ENCODE measurements at regions not wholly inside any gene's neighbourhood (a gene's known extent, or its start where the extent isn't known, plus 50 kb on each side); places are given as distances from the start of the nearest gene placed in this dataset.

- H3K9me3 Mint-ChIP-seq (ENCODE audit: unreplicated experiment): no peaks in the 10 kb centered on the region
- no peak for DNase-seq (ENCODE audit: low spot score)
- H3K36me3 Mint-ChIP-seq (ENCODE audit: low read depth, unreplicated experiment): peaks cover 4% of the 10 kb centered on the region
- no peak overlapping the region for H3K4me3 Mint-ChIP-seq (ENCODE audit: unreplicated experiment)
- TF ChIP-seq CTCF (IDR thresholded peaks at IDR 0.05; ENCODE audit: unreplicated experiment): no peak
- no peaks in the 10 kb centered on the region for H3K27me3 Mint-ChIP-seq (ENCODE audit: unreplicated experiment)
- no peaks in the 10 kb centered on the region for H3K4me1 Mint-ChIP-seq (ENCODE audit: unreplicated experiment)
- H3K27ac Mint-ChIP-seq (ENCODE audit: unreplicated experiment): no peak overlapping the region
Measured at GRCh38 chr4:165802452-165802851, 70.6 kb upstream of the TLL1 start.

- H3K9me3 Mint-ChIP-seq (ENCODE audit: unreplicated experiment): no peaks in the 10 kb centered on the region
- peaks cover 4% of the 10 kb centered on the region for H3K36me3 Mint-ChIP-seq (ENCODE audit: low read depth, unreplicated experiment)
- H3K4me1 Mint-ChIP-seq (ENCODE audit: unreplicated experiment): no peaks in the 10 kb centered on the region
- no peaks in the 10 kb centered on the region for H3K27me3 Mint-ChIP-seq (ENCODE audit: unreplicated experiment)
- DNase-seq (ENCODE audit: low spot score): no peak
- no peak overlapping the region for H3K27ac Mint-ChIP-seq (ENCODE audit: unreplicated experiment)
- no peak for TF ChIP-seq CTCF (IDR thresholded peaks at IDR 0.05; ENCODE audit: unreplicated experiment)
- no peak overlapping the region for H3K4me3 Mint-ChIP-seq (ENCODE audit: unreplicated experiment)
Measured at GRCh38 chr4:165803005-165803404, 70.0 kb upstream of the TLL1 start.

GRCh38 chr4:165805406-165805805 is 67.6 kb upstream of the TLL1 start:
- no peaks in the 10 kb centered on the region for H3K36me3 Mint-ChIP-seq (ENCODE audit: low read depth, unreplicated experiment)
- no peaks in the 10 kb centered on the region for H3K27me3 Mint-ChIP-seq (ENCODE audit: unreplicated experiment)
- no peak overlapping the region for H3K27ac Mint-ChIP-seq (ENCODE audit: unreplicated experiment)
- no peak for TF ChIP-seq CTCF (IDR thresholded peaks at IDR 0.05; ENCODE audit: unreplicated experiment)
- no peak overlapping the region for H3K4me3 Mint-ChIP-seq (ENCODE audit: unreplicated experiment)
- no peak for DNase-seq (ENCODE audit: low spot score)
- H3K9me3 Mint-ChIP-seq (ENCODE audit: unreplicated experiment): no peaks in the 10 kb centered on the region
- no peaks in the 10 kb centered on the region for H3K4me1 Mint-ChIP-seq (ENCODE audit: unreplicated experiment)

- no peak for DNase-seq (ENCODE audit: low spot score)
- TF ChIP-seq CTCF (IDR thresholded peaks at IDR 0.05; ENCODE audit: unreplicated experiment): no peak
- Mint-ChIP-seq H3K9me3 (ENCODE audit: unreplicated experiment) (no peaks in the 10 kb centered on the region), H3K4me3 (ENCODE audit: unreplicated experiment) (no peak overlapping the region), H3K4me1 (ENCODE audit: unreplicated experiment) (no peaks in the 10 kb centered on the region), H3K27me3 (ENCODE audit: unreplicated experiment) (no peaks in the 10 kb centered on the region), H3K27ac (ENCODE audit: unreplicated experiment) (no peak overlapping the region), H3K36me3 (ENCODE audit: low read depth, unreplicated experiment) (no peaks in the 10 kb centered on the region)
Measured at GRCh38 chr4:165806613-165807012, 66.4 kb upstream of the TLL1 start.

GRCh38 chr4:165810726-165811125 is 62.3 kb upstream of the TLL1 start:
- Mint-ChIP-seq H3K9me3 (ENCODE audit: unreplicated experiment) (no peaks in the 10 kb centered on the region), H3K36me3 (ENCODE audit: low read depth, unreplicated experiment) (no peaks in the 10 kb centered on the region), H3K4me1 (ENCODE audit: unreplicated experiment) (no peaks in the 10 kb centered on the region), H3K27me3 (ENCODE audit: unreplicated experiment) (no peaks in the 10 kb centered on the region), H3K27ac (ENCODE audit: unreplicated experiment) (no peak overlapping the region), H3K4me3 (ENCODE audit: unreplicated experiment) (no peak overlapping the region)
- no peak for TF ChIP-seq CTCF (IDR thresholded peaks at IDR 0.05; ENCODE audit: unreplicated experiment)
- DNase-seq (ENCODE audit: low spot score): no peak

Data from endothelial cell (in vitro differentiated cells).